Kidney epithelial cell (primary cell): ENCODE measurements at regions not wholly inside any gene's neighbourhood (a gene's known extent, or its start where the extent isn't known, plus 50 kb on each side); places are given as distances from the start of the nearest gene placed in this dataset.

Experiments
- DNase-seq: peaks from one replicate; pipeline ENCODE4 v3.0.0-alpha.2; 2010; ENCODE audit warnings: low read depth
- H3K27me3 ChIP-seq: 2 replicates; pipeline ENCODE4 v1.6.0; 2011; ENCODE audit warnings: low read length; ENCODE audit not compliant: control insufficient read depth, insufficient read depth
- H3K36me3 ChIP-seq: 2 replicates; pipeline ENCODE4 v1.5.1; 2011; ENCODE audit warnings: low read length; ENCODE audit not compliant: control insufficient read depth, insufficient read depth
- H3K4me3 ChIP-seq: 2 replicates; pipeline ENCODE4 v1.5.1; 2011; ENCODE audit warnings: low read depth, mild to moderate bottlenecking, control low read depth, low read length
- TF ChIP-seq, protein P1 (sequence below): IDR thresholded peaks from 2 replicates; pipeline ENCODE4 v1.5.1; 2011; ENCODE audit warnings: mild to moderate bottlenecking, moderate library complexity, low read length, control low read depth, inconsistent platforms; ENCODE audit not compliant: insufficient read depth, poor library complexity, severe bottlenecking

DNA sequence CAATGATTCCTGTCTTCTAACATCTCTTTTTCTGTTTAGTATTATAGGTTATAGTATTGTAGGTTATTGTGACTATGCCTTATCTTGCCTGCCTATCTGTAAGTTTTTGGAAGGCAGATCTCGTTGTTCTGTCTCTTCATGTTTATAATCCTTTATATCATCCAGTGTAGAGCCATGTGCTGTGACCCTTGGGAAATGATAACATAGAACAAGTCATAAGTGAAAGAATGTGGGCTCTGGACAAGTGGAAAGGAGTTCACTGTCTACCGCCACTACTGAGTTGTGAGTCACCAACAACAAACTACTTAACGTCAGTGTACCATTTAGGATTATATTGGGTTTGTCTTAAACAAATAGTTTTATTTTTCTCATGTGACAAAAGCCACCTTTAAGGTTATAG, 139.3 kb downstream of the LYPLAL1 start:
- no peaks in the 10 kb centered on the region for H3K27me3 ChIP-seq
- no peaks in the 10 kb centered on the region for H3K36me3 ChIP-seq
- peak; percentile 47 for DNase-seq

DNA sequence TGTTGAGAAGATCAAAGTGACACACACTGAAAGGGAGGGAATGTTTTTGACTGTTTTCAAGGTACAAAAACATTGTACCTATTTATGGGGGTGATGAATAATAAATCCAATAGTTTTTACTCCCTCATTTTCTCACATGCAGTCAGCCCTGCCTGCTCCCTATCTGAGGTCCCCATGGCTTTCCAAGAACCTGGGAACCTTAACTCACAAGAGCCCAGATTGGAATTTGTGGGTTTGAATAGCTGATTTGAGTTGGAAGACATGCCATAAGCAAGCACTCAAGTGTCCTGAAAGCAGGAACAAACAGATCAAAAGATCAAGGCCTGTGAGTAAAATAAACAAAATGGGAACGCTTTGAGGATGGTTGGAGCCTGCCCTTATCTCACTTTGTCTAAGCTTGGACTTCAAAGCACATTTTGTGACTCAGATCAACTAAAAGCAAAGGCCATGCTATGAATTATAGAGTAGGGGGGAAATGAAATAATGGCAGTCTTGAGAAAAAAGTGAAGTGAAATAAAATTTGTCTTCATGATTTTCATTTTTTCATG, 136.6 kb downstream of the LYPLAL1 start:
- Histone ChIP-seq H3K27me3 (no peaks in the 10 kb centered on the region), H3K4me3 (no peak overlapping the region), H3K36me3 (no peaks in the 10 kb centered on the region)
- DNase-seq, result no peak
- TF ChIP-seq, protein P1, sequence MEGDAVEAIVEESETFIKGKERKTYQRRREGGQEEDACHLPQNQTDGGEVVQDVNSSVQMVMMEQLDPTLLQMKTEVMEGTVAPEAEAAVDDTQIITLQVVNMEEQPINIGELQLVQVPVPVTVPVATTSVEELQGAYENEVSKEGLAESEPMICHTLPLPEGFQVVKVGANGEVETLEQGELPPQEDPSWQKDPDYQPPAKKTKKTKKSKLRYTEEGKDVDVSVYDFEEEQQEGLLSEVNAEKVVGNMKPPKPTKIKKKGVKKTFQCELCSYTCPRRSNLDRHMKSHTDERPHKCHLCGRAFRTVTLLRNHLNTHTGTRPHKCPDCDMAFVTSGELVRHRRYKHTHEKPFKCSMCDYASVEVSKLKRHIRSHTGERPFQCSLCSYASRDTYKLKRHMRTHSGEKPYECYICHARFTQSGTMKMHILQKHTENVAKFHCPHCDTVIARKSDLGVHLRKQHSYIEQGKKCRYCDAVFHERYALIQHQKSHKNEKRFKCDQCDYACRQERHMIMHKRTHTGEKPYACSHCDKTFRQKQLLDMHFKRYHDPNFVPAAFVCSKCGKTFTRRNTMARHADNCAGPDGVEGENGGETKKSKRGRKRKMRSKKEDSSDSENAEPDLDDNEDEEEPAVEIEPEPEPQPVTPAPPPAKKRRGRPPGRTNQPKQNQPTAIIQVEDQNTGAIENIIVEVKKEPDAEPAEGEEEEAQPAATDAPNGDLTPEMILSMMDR, result no peak

More for the DNA sequence above, 139.3 kb downstream of the LYPLAL1 start:
- TF ChIP-seq, protein P1, result no peak
- no peak overlapping the region for H3K4me3 ChIP-seq

DNA sequence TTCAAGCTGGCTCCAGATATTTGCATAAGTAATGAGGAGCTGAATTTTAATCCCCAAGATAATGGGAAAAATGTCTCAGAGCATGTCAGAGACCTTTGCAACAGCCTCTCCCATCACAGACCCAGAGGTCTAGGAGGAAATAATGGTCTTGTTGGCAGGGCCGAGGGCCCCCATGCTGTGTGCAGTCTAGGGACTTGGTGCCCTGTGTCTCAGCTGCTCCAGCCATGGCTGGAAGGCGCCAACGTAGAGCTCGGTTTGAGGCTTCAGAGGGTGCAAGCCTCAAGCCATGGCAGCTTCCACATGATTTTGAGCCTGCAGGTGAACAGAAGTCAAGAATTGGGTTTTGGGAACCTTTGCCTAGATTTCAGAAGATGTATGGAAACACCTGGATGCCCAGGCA, 134.7 kb downstream of the LYPLAL1 start:
- Histone ChIP-seq H3K36me3 (no peaks in the 10 kb centered on the region), H3K27me3 (no peaks in the 10 kb centered on the region), H3K4me3 (no peak overlapping the region)
- DNase-seq, result no peak
- TF ChIP-seq, protein P1, result no peak

DNA sequence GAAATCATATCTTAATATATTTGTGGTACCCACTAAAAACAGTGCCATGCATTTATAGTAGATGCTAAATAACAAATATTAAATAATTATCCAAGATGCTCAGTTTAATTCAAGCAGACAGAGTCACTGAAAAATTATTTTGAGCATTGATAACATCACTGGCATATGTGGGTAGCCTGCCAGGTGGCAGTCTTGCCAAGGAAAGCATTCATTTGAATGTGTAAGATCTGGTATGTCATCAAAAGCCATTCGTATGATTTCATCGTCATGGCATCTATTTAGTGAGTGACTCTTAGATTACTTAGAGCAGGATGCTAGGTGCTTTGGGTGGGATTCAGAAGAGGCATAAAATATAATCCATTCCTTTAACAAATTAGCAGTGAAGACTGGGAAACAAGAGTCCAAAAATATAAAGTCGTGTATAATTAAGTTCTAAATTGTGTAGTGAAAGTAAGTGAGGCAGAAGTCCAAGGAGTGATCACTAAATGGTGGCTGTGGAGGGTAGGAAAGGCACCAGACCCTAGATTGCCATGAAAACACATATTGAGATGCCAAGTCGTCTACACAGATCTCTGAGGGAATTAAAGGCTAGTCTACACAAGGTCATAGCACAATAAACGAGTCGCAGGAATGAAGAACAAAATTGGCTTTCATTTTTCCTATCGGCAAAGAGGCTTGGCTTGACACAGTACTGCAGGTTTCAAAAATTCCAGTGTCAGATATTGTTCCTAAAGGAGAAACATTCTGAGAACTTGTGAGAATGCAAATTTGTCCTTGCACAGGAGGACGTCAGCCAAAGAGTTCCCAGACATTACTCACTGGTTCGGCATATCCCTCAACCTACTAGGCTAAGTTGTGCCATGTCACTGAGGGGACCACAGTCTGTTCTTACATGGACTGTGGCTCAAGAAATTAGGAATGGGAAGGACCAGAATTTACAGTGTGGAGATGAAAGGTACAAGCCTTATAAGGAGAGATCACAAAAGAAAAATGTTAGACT, 130.8 kb downstream of the LYPLAL1 start:
- Histone ChIP-seq H3K36me3 (no peaks in the 10 kb centered on the region), H3K27me3 (no peaks in the 10 kb centered on the region), H3K4me3 (no peak overlapping the region)
- DNase-seq, result peak; percentile 58
- TF ChIP-seq, protein P1, result peak; percentile 27

DNA sequence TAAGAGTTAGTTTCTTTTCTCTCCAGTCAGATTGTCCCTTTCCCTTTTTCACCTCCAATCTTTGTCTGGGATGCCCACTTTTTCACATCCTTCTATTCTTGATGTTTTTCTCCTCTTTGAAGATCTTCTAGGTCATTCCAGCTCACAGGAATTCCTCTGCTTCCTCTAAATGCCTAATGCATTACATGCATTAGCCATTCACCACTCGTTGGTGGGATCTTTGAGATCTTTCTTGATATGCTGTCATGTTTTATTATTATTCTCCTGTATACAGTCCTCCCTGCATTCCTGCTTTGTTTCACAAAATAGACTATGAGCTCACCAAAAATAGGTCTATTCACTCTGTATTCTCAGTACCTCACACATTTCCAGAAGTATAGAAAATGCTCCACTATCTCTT, 129.0 kb downstream of the LYPLAL1 start:
- no peak for DNase-seq
- Histone ChIP-seq H3K36me3 (no peaks in the 10 kb centered on the region), H3K27me3 (no peaks in the 10 kb centered on the region), H3K4me3 (no peak overlapping the region)
- TF ChIP-seq, protein P1, result no peak
